HEK293 (cell line): ENCODE measurements at regions not wholly inside any gene's neighbourhood (a gene's known extent, or its start where the extent isn't known, plus 50 kb on each side); places are given as distances from the start of the nearest gene placed in this dataset.
A peak's percentile ranks its signal among the peaks of the same experiment; 100 is the strongest.

ENCODE experiments used
- BCL11B ChIP-seq: fragments of 450-650 bp; formaldehyde crosslinking; IDR thresholded peaks from 2 replicates; pipeline ENCODE4 v1.5.1; 2016; ENCODE audit warnings: low read depth, missing biosample characterization, missing genetic modification characterization
- GLI2 ChIP-seq: fragments of 450-650 bp; formaldehyde crosslinking; IDR thresholded peaks from 2 replicates; pipeline ENCODE4; 2017; ENCODE audit warnings: missing biosample characterization, missing genetic modification characterization, low read depth, borderline replicate concordance
- GLI4 ChIP-seq: fragments of 450-650 bp; formaldehyde crosslinking; IDR thresholded peaks from 2 replicates; pipeline ENCODE4 v1.5.1; 2016; ENCODE audit warnings: missing biosample characterization, missing genetic modification characterization
- HIC1 ChIP-seq: fragments of 450-650 bp; formaldehyde crosslinking; IDR thresholded peaks from 2 replicates; pipeline ENCODE4 v1.5.1; 2016; ENCODE audit warnings: missing biosample characterization, missing genetic modification characterization
- OSR2 ChIP-seq: fragments of 450-650 bp; formaldehyde crosslinking; IDR thresholded peaks from 2 replicates; pipeline ENCODE4 v1.5.1; 2016; ENCODE audit warnings: missing biosample characterization, missing genetic modification characterization
- OVOL3 ChIP-seq: fragments of 450-650 bp; formaldehyde crosslinking; IDR thresholded peaks from 2 replicates; pipeline ENCODE4 v1.5.1; 2016; ENCODE audit warnings: missing biosample characterization, missing genetic modification characterization
- SCRT1 ChIP-seq: fragments of 450-650 bp; formaldehyde crosslinking; IDR thresholded peaks from 2 replicates; pipeline ENCODE4 v1.5.1; 2016; ENCODE audit warnings: missing biosample characterization, missing genetic modification characterization, borderline replicate concordance
- WT1 ChIP-seq: fragments of 450-650 bp; formaldehyde crosslinking; IDR thresholded peaks from 2 replicates; pipeline ENCODE4 v1.5.1; 2016; ENCODE audit warnings: missing biosample characterization, missing genetic modification characterization
- YY1 ChIP-seq: fragments of 450-650 bp; formaldehyde crosslinking; IDR thresholded peaks from 2 replicates; pipeline ENCODE4 v1.5.1; 2018; ENCODE audit warnings: missing biosample characterization, missing genetic modification characterization
- ZFHX2 ChIP-seq: fragments of 450-650 bp; formaldehyde crosslinking; conservative IDR thresholded peaks from 2 replicates; pipeline ENCODE4 v1.5.1; 2016; ENCODE audit warnings: missing biosample characterization, missing genetic modification characterization
- ZFP3 ChIP-seq: fragments of 450-650 bp; formaldehyde crosslinking; IDR thresholded peaks from 2 replicates; pipeline ENCODE4 v1.5.1; 2016; ENCODE audit warnings: low read depth, missing biosample characterization, missing genetic modification characterization
- ZIC2 ChIP-seq: fragments of 450-650 bp; formaldehyde crosslinking; IDR thresholded peaks from 2 replicates; pipeline ENCODE4 v1.5.1; 2016; ENCODE audit warnings: missing biosample characterization, missing genetic modification characterization
- ZNF10 ChIP-seq: fragments of 450-650 bp; formaldehyde crosslinking; IDR thresholded peaks from 2 replicates; pipeline ENCODE4 v1.5.1; 2017; ENCODE audit warnings: missing biosample characterization, missing genetic modification characterization
- ZNF140 ChIP-seq: fragments of 450-650 bp; formaldehyde crosslinking; IDR thresholded peaks from 2 replicates; pipeline ENCODE4 v1.5.1; 2016; ENCODE audit warnings: missing biosample characterization, missing genetic modification characterization
- ZNF169 ChIP-seq: fragments of 450-650 bp; formaldehyde crosslinking; IDR thresholded peaks from 2 replicates; pipeline ENCODE4 v1.5.1; 2016; ENCODE audit warnings: missing biosample characterization, missing genetic modification characterization
- ZNF184 ChIP-seq: fragments of 450-650 bp; IDR thresholded peaks from 2 replicates; pipeline ENCODE4 v1.5.1; 2018; ENCODE audit warnings: missing biosample characterization, mild to moderate bottlenecking, missing genetic modification characterization
- ZNF214 ChIP-seq: fragments of 450-650 bp; formaldehyde crosslinking; IDR thresholded peaks from 2 replicates; pipeline ENCODE4 v1.5.1; 2017; ENCODE audit warnings: missing biosample characterization, mild to moderate bottlenecking, missing genetic modification characterization, borderline replicate concordance
- ZNF248 ChIP-seq: fragments of 450-650 bp; formaldehyde crosslinking; IDR thresholded peaks from 2 replicates; pipeline ENCODE4 v1.5.1; 2017; ENCODE audit warnings: missing biosample characterization, missing genetic modification characterization
- ZNF354C ChIP-seq: fragments of 450-650 bp; formaldehyde crosslinking; IDR thresholded peaks from 2 replicates; pipeline ENCODE4 v1.5.1; 2016; ENCODE audit warnings: missing biosample characterization, missing genetic modification characterization, low read depth, borderline replicate concordance
- ZNF366 ChIP-seq: fragments of 450-650 bp; formaldehyde crosslinking; conservative IDR thresholded peaks from 2 replicates; pipeline ENCODE4 v1.5.1; 2016; ENCODE audit warnings: missing biosample characterization, missing genetic modification characterization
- ZNF37A ChIP-seq: fragments of 450-650 bp; IDR thresholded peaks from 2 replicates; pipeline ENCODE4 v1.5.1; 2018; ENCODE audit warnings: missing biosample characterization, missing genetic modification characterization
- ZNF394 ChIP-seq: fragments of 450-650 bp; formaldehyde crosslinking; IDR thresholded peaks from 2 replicates; pipeline ENCODE4 v1.5.1; 2016; ENCODE audit warnings: missing biosample characterization, missing genetic modification characterization, mild to moderate bottlenecking, moderate library complexity, borderline replicate concordance
- ZNF610 ChIP-seq: fragments of 450-650 bp; formaldehyde crosslinking; IDR thresholded peaks from 2 replicates; pipeline ENCODE4 v1.5.1; 2016; ENCODE audit warnings: missing biosample characterization, missing genetic modification characterization, borderline replicate concordance
- ZNF660 ChIP-seq: fragments of 450-650 bp; IDR thresholded peaks from 2 replicates; pipeline ENCODE4 v1.5.1; 2018; ENCODE audit warnings: missing biosample characterization, mild to moderate bottlenecking, missing genetic modification characterization
- ZNF670 ChIP-seq: fragments of 450-650 bp; formaldehyde crosslinking; IDR thresholded peaks from 2 replicates; pipeline ENCODE4 v1.5.1; 2016; ENCODE audit warnings: missing biosample characterization, missing genetic modification characterization, low read depth
- ZNF701 ChIP-seq: fragments of 450-650 bp; formaldehyde crosslinking; IDR thresholded peaks from 2 replicates; pipeline ENCODE4 v1.5.1; 2016; ENCODE audit warnings: missing biosample characterization, missing genetic modification characterization
- ZNF843 ChIP-seq: fragments of 450-650 bp; formaldehyde crosslinking; IDR thresholded peaks from 2 replicates; pipeline ENCODE4 v1.5.1; 2016; ENCODE audit warnings: missing biosample characterization, missing genetic modification characterization
- ZSCAN16 ChIP-seq: fragments of 450-650 bp; formaldehyde crosslinking; IDR thresholded peaks from 2 replicates; pipeline ENCODE4 v1.5.1; 2016; ENCODE audit warnings: missing biosample characterization, missing genetic modification characterization
- ZXDB ChIP-seq: fragments of 450-650 bp; formaldehyde crosslinking; IDR thresholded peaks from 2 replicates; pipeline ENCODE4 v1.5.1; 2016; ENCODE audit warnings: missing biosample characterization, missing genetic modification characterization
- TF ChIP-seq, protein P1 (sequence below): fragments of 450-650 bp; formaldehyde crosslinking; IDR thresholded peaks from 2 replicates; pipeline ENCODE4 v1.5.1; 2016; ENCODE audit warnings: missing biosample characterization, missing genetic modification characterization, low read depth
- TF ChIP-seq, protein P2 (sequence below): fragments of 450-650 bp; formaldehyde crosslinking; IDR thresholded peaks from 2 replicates; pipeline ENCODE4 v1.5.1; 2017; ENCODE audit warnings: missing biosample characterization, missing genetic modification characterization
- TF ChIP-seq, protein P3 (sequence below): fragments of 450-650 bp; formaldehyde crosslinking; IDR thresholded peaks from 2 replicates; pipeline ENCODE4 v1.5.0; 2017; ENCODE audit warnings: missing biosample characterization, missing genetic modification characterization, borderline replicate concordance

DNA sequence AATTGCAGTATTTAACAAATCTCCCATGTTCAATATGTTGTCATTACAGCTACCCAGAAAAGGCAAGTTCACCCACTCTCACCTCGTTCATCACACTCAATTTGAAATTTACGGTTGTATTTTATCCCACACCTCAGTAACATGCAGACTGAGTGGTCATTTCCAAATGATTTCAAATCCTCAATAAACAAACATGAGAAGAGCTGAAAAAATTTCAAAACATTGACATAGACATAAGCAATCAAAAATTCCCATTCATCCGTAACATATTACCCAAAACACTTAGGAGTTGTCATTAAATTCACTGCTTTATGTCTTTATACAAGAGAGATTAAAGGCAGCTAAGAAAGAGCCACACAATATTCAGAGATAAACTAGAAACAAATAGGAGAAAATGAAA, 61.7 kb upstream of the NEBL start (continued):
- TF ChIP-seq ZXDB (tag by site-specific recombination), result peak; percentile 33; the same call in 1 of the 2 replicates
- TF ChIP-seq ZNF701 (tag by site-specific recombination), result no peak
- TF ChIP-seq ZNF843 (tag by site-specific recombination), result peak; percentile 85
- TF ChIP-seq ZNF10 (tag by site-specific recombination), result no peak
- no peak for TF ChIP-seq ZNF184 (tag by site-specific recombination)
- 0 out of 2 replicates have a peak, but pooled peaks have one; percentile 37 for TF ChIP-seq ZNF248 (tag by site-specific recombination)
- peak; percentile 88 for TF ChIP-seq OSR2 (tag by site-specific recombination)
- TF ChIP-seq OVOL3 (tag by site-specific recombination), result peak; percentile 47; the same call in 1 of the 2 replicates
- TF ChIP-seq ZNF660 (tag by site-specific recombination), result no peak
- TF ChIP-seq ZNF140 (tag by site-specific recombination), result no peak
- TF ChIP-seq BCL11B, result no peak
- TF ChIP-seq YY1 (tag by site-specific recombination), result no peak
- no peak for TF ChIP-seq ZNF214
- no peak for TF ChIP-seq ZNF354C
- no peak for TF ChIP-seq GLI4 (tag by site-specific recombination)
- TF ChIP-seq, protein P1, sequence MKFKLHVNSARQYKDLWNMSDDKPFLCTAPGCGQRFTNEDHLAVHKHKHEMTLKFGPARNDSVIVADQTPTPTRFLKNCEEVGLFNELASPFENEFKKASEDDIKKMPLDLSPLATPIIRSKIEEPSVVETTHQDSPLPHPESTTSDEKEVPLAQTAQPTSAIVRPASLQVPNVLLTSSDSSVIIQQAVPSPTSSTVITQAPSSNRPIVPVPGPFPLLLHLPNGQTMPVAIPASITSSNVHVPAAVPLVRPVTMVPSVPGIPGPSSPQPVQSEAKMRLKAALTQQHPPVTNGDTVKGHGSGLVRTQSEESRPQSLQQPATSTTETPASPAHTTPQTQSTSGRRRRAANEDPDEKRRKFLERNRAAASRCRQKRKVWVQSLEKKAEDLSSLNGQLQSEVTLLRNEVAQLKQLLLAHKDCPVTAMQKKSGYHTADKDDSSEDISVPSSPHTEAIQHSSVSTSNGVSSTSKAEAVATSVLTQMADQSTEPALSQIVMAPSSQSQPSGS, result no peak; the same call in 1 of the 2 replicates
- TF ChIP-seq ZNF37A (tag by site-specific recombination), result no peak
- no peak for TF ChIP-seq ZFHX2 (tag by site-specific recombination)
- TF ChIP-seq ZNF366 (tag by site-specific recombination), result 0 out of 2 replicates have a peak, but pooled peaks have one; percentile 10
- TF ChIP-seq SCRT1 (tag by site-specific recombination), result no peak
- TF ChIP-seq ZNF670 (tag by site-specific recombination), result no peak
- TF ChIP-seq, protein P2, sequence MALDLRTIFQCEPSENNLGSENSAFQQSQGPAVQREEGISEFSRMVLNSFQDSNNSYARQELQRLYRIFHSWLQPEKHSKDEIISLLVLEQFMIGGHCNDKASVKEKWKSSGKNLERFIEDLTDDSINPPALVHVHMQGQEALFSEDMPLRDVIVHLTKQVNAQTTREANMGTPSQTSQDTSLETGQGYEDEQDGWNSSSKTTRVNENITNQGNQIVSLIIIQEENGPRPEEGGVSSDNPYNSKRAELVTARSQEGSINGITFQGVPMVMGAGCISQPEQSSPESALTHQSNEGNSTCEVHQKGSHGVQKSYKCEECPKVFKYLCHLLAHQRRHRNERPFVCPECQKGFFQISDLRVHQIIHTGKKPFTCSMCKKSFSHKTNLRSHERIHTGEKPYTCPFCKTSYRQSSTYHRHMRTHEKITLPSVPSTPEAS, result no peak
- TF ChIP-seq ZFP3 (tag by site-specific recombination), result no peak
- TF ChIP-seq ZSCAN16 (tag by site-specific recombination), result no peak
- TF ChIP-seq ZNF610 (tag by site-specific recombination), result no peak
- no peak for TF ChIP-seq ZNF169 (tag by site-specific recombination)
- peak; percentile 47; the same call in 1 of the 2 replicates for TF ChIP-seq HIC1
- TF ChIP-seq WT1 (tag by site-specific recombination), result 0 out of 2 replicates have a peak, but pooled peaks have one; percentile 54
- TF ChIP-seq, protein P3, sequence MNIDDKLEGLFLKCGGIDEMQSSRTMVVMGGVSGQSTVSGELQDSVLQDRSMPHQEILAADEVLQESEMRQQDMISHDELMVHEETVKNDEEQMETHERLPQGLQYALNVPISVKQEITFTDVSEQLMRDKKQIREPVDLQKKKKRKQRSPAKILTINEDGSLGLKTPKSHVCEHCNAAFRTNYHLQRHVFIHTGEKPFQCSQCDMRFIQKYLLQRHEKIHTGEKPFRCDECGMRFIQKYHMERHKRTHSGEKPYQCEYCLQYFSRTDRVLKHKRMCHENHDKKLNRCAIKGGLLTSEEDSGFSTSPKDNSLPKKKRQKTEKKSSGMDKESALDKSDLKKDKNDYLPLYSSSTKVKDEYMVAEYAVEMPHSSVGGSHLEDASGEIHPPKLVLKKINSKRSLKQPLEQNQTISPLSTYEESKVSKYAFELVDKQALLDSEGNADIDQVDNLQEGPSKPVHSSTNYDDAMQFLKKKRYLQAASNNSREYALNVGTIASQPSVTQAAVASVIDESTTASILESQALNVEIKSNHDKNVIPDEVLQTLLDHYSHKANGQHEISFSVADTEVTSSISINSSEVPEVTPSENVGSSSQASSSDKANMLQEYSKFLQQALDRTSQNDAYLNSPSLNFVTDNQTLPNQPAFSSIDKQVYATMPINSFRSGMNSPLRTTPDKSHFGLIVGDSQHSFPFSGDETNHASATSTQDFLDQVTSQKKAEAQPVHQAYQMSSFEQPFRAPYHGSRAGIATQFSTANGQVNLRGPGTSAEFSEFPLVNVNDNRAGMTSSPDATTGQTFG (tag by site-specific recombination), result no peak
- no peak for TF ChIP-seq ZNF394 (tag by site-specific recombination)
- TF ChIP-seq GLI2, result peak; percentile 88
- TF ChIP-seq ZIC2 (tag by site-specific recombination), result no peak
- TF ChIP-seq, all 188 proteins: peak for 24
